PFSK-1 (cell line): ENCODE measurements at regions not wholly inside any gene's neighbourhood (a gene's known extent, or its start where the extent isn't known, plus 50 kb on each side); places are given as distances from the start of the nearest gene placed in this dataset.

Source experiments
- POLR2AphosphoS5 ChIP-seq: IDR thresholded peaks from 2 replicates; pipeline ENCODE4 v1.6.1; 2012; ENCODE audit warnings: low read depth, mild to moderate bottlenecking, control low read depth, low read length, moderate library complexity
- REST ChIP-seq, 2 experiments: IDR thresholded peaks; 2 replicates each; pipeline versions ENCODE4 v1.6.1 to v1.8.0; 2011 to 2012; ENCODE audit warnings: low read depth in 2 of 2, low read length in 2 of 2, control low read depth in 1 of 2, inconsistent platforms in 1 of 2, mild to moderate bottlenecking in 1 of 2, moderate library complexity in 1 of 2; ENCODE audit not compliant: insufficient read depth in 1 of 2

GRCh38 chr7:136412952-136413351 lies 435.8 kb upstream of the MTPN start:
- no peak for TF ChIP-seq POLR2AphosphoS5
- TF ChIP-seq REST (IDR thresholded peaks at IDR 0.05; ENCODE audit: insufficient read depth in 1 of 2, low read depth in 2 of 2, low read length in 2 of 2) = no peak
